Glutamatergic neuron (in vitro differentiated cells): ENCODE measurements at regions not wholly inside any gene's neighbourhood (a gene's known extent, or its start where the extent isn't known, plus 50 kb on each side); places are given as distances from the start of the nearest gene placed in this dataset.

Experiments
- DNase-seq: peaks from one replicate; pipeline ENCODE4 v3.0.0; 2022
- H3K27ac Mint-ChIP-seq: one replicate; pipeline ENCODE4 v1.8.0; 2020; ENCODE audit warnings: mild to moderate bottlenecking, mixed read lengths, inconsistent platforms; ENCODE audit not compliant: unreplicated experiment
- H3K27me3 Mint-ChIP-seq: one replicate; pipeline ENCODE4 v1.8.0; 2020; ENCODE audit warnings: mild to moderate bottlenecking, moderate library complexity, mixed read lengths, inconsistent platforms; ENCODE audit not compliant: unreplicated experiment
- H3K36me3 Mint-ChIP-seq: one replicate; pipeline ENCODE4 v1.8.0; 2020; ENCODE audit warnings: mild to moderate bottlenecking, mixed read lengths, inconsistent platforms; ENCODE audit not compliant: unreplicated experiment
- H3K4me1 Mint-ChIP-seq: one replicate; pipeline ENCODE4 v1.8.0; 2020; ENCODE audit warnings: mild to moderate bottlenecking, low read depth, mixed read lengths, inconsistent platforms; ENCODE audit not compliant: unreplicated experiment
- H3K4me3 Mint-ChIP-seq: one replicate; pipeline ENCODE4 v1.8.0; 2020; ENCODE audit warnings: mild to moderate bottlenecking, mixed read lengths, inconsistent platforms; ENCODE audit not compliant: unreplicated experiment
- H3K9me3 Mint-ChIP-seq: one replicate; pipeline ENCODE4 v1.8.0; 2020; ENCODE audit warnings: mild to moderate bottlenecking, moderate library complexity, mixed read lengths, inconsistent platforms; ENCODE audit not compliant: unreplicated experiment
- TF ChIP-seq, protein P1 (sequence below): fragments of 200-600 bp; sonication (generic); IDR thresholded peaks from one replicate; pipeline ENCODE4 v1.5.0; 2021; ENCODE audit not compliant: partially characterized antibody, unreplicated experiment

DNA sequence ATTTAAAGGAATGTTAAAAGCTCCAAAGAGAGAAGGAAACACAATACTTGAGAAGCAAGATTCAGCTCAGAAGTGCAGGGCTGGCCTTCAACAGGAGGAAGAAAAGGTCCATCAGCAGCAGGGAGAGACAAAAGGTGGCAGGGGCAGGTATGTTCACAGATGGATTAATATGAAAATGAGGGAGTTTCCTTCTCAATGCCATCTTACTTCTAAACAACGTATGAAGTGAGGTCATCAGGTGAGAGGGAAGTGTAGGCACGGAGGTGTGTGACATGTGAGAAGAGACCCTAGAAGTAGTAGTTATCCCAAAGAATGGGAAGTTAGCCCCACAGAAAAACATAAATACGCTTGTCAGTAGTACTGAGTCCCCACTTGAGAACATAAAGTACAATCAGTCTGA lies 122.5 kb downstream of the CCER1 start:
- Mint-ChIP-seq H3K4me1 (no peaks in the 10 kb centered on the region), H3K27me3 (no peaks in the 10 kb centered on the region), H3K4me3 (no peak overlapping the region), H3K9me3 (no peaks in the 10 kb centered on the region), H3K36me3 (no peaks in the 10 kb centered on the region), H3K27ac (no peak overlapping the region)
- TF ChIP-seq, protein P1, sequence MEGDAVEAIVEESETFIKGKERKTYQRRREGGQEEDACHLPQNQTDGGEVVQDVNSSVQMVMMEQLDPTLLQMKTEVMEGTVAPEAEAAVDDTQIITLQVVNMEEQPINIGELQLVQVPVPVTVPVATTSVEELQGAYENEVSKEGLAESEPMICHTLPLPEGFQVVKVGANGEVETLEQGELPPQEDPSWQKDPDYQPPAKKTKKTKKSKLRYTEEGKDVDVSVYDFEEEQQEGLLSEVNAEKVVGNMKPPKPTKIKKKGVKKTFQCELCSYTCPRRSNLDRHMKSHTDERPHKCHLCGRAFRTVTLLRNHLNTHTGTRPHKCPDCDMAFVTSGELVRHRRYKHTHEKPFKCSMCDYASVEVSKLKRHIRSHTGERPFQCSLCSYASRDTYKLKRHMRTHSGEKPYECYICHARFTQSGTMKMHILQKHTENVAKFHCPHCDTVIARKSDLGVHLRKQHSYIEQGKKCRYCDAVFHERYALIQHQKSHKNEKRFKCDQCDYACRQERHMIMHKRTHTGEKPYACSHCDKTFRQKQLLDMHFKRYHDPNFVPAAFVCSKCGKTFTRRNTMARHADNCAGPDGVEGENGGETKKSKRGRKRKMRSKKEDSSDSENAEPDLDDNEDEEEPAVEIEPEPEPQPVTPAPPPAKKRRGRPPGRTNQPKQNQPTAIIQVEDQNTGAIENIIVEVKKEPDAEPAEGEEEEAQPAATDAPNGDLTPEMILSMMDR: no peak
- no peak for DNase-seq

DNA sequence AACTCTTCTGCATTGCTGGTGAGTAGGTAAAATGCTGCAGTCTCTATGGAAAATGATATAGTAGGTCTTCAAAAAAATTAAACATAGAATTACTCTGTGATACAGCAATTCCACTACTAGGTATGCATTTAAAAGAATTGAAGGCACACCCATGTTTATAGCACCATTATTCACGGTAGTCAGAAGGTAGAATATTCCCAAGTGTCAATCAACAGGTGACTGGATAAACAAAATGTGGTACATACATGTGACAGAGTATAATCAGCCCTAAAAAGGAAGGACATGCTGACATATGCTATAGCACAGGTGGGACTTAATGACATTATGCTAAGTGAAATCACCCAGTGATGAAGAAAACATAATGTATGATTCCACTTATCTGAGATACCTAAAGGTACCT lies 123.3 kb downstream of the CCER1 start:
- no peaks in the 10 kb centered on the region for H3K9me3 Mint-ChIP-seq
- H3K4me3 Mint-ChIP-seq: no peak overlapping the region
- H3K4me1 Mint-ChIP-seq: no peaks in the 10 kb centered on the region
- H3K27me3 Mint-ChIP-seq: no peaks in the 10 kb centered on the region
- H3K36me3 Mint-ChIP-seq: no peaks in the 10 kb centered on the region
- H3K27ac Mint-ChIP-seq: no peak overlapping the region
- TF ChIP-seq, protein P1: no peak
- no peak for DNase-seq

DNA sequence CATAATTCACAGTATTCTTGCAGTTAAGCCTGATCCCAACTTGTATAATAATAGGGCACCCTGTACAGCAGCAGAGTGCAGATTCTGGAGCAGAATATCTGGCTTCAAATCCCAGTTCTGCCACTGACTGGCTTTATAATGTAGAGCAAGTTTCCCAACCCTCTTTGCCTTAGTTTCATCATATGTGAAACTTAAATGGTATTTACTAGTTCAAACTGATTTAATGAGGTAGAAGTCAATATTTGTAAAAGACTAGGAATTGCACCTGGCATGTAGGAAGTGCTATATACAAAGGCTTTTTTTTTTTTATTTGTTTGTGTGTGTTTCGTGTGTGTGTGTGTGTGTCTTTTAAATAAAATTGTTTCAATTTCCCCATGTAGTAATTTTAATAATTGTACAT lies 125.9 kb downstream of the CCER1 start:
- H3K4me1 Mint-ChIP-seq: no peaks in the 10 kb centered on the region

DNA sequence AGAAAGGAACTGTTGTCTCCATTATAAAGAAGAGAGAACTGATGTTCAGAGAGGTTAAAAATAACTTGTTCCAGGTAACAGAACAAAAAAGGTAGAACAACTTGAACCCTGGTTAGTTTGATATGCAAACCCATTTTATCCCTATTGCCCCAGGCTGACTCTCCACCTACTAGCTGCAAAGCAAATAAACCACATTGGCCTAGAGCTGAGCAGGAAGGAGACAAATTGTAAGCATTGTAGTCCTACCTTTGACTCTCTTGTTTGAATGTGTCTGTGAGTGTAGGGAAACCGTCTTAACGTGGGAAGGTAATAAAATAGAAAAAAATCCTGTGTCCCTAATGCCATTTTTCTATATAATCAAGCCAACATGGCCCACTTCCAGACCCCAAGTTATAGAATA lies 126.4 kb downstream of the CCER1 start:
- TF ChIP-seq, protein P1: no peak
- no peaks in the 10 kb centered on the region for H3K36me3 Mint-ChIP-seq
- no peak overlapping the region for H3K27ac Mint-ChIP-seq
- no peak for DNase-seq
- H3K4me3 Mint-ChIP-seq: no peak overlapping the region
- H3K4me1 Mint-ChIP-seq: no peaks in the 10 kb centered on the region
- H3K9me3 Mint-ChIP-seq: no peaks in the 10 kb centered on the region
- no peaks in the 10 kb centered on the region for H3K27me3 Mint-ChIP-seq

More for the DNA sequence above, 125.9 kb downstream of the CCER1 start:
- DNase-seq: no peak
- no peaks in the 10 kb centered on the region for H3K9me3 Mint-ChIP-seq
- no peaks in the 10 kb centered on the region for H3K36me3 Mint-ChIP-seq
- no peak overlapping the region for H3K4me3 Mint-ChIP-seq
- no peak overlapping the region for H3K27ac Mint-ChIP-seq
- TF ChIP-seq, protein P1: no peak
- no peaks in the 10 kb centered on the region for H3K27me3 Mint-ChIP-seq

- no peaks in the 10 kb centered on the region for H3K4me1 Mint-ChIP-seq
- no peaks in the 10 kb centered on the region for H3K9me3 Mint-ChIP-seq
- no peak overlapping the region for H3K27ac Mint-ChIP-seq
- no peaks in the 10 kb centered on the region for H3K27me3 Mint-ChIP-seq
- no peaks in the 10 kb centered on the region for H3K36me3 Mint-ChIP-seq
- H3K4me3 Mint-ChIP-seq: no peak overlapping the region
- TF ChIP-seq, protein P1: no peak
- no peak for DNase-seq
Measured at GRCh38 chr12:90827567-90827966, 127.4 kb downstream of the CCER1 start.
